Testis (tissue), 2 donors: ENCODE measurements at regions not wholly inside any gene's neighbourhood (a gene's known extent, or its start where the extent isn't known, plus 50 kb on each side); places are given as distances from the start of the nearest gene placed in this dataset.

Source experiments
- POLR2A ChIP-seq: fragments of 450-650 bp; IDR thresholded peaks from one replicate; pipeline ENCODE4 v1.6.1; 2017; ENCODE audit warnings: antibody characterized with exemption, mild to moderate bottlenecking, moderate library complexity
- TF ChIP-seq, protein P1 (sequence below), 3 experiments: fragments of 450-650 bp in 2 of 3; fragments of 200-600 bp in 1 of 3; sonication (generic) in 1 of 3; IDR thresholded peaks; one replicate each; pipeline ENCODE4 v1.5.1; 2016 to 2019; ENCODE audit warnings: antibody characterized with exemption in 3 of 3, mild to moderate bottlenecking in 2 of 3, moderate library complexity in 1 of 3

DNA sequence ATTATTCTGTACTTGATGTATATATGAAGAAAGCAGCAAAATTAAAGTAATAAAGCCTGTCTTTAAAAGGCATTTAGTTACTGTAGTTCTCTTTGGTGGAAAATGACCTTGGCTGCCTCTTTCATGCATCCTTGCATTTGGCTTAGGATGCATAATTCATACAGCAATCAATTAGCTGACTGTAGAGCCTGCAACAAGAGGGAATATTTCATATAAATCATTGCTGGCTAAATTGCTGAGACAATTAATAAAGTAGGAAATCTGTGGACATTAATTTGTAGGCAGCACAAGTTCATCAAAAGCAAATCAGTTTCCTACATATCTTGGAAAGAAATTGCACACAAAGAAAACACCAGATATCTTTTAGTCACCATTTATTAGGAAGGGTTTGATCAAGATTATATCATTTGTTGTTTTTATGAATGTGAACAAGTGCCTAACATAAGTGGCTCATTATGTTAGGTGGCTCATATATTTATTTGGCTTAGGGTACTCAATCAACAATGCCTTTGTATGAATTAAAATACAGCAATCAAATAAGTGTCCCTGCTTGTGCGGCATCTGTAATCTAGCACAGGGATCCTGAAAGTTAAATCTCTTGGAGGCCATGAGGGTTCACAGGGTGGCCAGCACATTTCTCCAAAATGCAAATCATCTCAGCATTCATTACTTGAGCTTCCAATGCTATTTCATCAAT lies 220.4 kb upstream of the SPOPL start:
- TF ChIP-seq, protein P1, sequence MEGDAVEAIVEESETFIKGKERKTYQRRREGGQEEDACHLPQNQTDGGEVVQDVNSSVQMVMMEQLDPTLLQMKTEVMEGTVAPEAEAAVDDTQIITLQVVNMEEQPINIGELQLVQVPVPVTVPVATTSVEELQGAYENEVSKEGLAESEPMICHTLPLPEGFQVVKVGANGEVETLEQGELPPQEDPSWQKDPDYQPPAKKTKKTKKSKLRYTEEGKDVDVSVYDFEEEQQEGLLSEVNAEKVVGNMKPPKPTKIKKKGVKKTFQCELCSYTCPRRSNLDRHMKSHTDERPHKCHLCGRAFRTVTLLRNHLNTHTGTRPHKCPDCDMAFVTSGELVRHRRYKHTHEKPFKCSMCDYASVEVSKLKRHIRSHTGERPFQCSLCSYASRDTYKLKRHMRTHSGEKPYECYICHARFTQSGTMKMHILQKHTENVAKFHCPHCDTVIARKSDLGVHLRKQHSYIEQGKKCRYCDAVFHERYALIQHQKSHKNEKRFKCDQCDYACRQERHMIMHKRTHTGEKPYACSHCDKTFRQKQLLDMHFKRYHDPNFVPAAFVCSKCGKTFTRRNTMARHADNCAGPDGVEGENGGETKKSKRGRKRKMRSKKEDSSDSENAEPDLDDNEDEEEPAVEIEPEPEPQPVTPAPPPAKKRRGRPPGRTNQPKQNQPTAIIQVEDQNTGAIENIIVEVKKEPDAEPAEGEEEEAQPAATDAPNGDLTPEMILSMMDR (IDR thresholded peaks at IDR 0.05): no peak
- no peak for TF ChIP-seq POLR2A
